Fibroblast of the conjunctiva (primary cell): ENCODE measurements at regions not wholly inside any gene's neighbourhood (a gene's known extent, or its start where the extent isn't known, plus 50 kb on each side); places are given as distances from the start of the nearest gene placed in this dataset.

Source experiments
- DNase-seq: peaks from one replicate; pipeline ENCODE4 v3.0.0-alpha.2; 2010; ENCODE audit warnings: low read depth

DNA sequence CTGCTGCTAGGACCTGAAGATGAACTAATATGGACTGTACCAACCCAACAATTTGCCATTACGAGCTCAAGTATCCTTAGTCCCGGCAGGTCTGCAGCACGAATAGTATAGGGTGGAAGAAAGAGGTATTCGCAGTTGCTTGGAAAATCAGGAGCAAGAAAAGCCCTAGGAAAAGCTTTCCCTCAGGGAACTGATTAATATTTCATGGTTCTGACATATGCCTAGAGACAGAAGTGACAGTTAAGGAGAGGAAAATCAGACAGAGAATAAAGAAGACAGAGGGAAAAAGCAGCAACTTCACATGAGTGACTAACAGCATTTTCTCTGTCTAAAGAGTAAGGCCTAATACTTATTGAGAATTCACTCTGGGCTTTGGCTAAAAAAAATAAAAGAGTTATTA, 602.9 kb upstream of the ATP2B1 start:
- DNase-seq = no peak

DNA sequence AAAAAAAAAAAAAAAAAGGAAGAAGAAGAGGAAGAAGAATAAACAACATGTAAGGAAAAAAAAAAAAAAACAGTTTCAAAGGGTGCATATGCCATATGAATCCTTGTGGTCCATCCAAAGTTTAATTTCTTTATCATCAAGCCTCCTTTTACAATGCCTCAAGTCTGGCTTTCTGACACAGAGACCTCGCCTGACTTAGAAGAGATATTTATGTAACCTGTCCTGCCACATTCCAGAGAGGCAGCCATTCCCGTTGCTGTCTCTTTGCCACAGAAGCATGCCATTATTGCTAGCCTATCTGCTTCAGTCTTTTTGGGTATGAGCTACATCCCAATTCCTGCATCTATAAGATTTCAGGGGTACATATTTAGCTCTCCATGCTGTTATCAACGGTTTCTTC, 596.7 kb upstream of the ATP2B1 start:
- no peak for DNase-seq

DNA sequence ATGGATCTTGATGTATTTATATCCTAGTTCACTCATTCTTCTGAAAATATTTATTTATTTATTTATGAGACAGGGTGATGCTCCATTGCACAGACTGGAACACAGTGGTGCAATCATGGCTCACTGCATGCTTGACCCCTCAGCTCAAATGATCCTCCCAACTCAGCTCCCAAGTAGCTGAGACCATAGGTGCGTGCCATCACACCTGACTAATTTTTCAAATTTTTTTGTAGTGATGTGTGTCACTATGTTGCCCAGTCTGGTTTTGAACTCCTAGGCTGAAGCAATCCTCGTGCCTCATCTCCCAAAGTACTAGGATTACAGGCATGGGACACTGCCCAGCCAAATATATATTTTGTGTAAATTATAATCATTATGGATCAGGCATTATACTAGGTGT, 595.6 kb upstream of the ATP2B1 start:
- no peak for DNase-seq

DNA sequence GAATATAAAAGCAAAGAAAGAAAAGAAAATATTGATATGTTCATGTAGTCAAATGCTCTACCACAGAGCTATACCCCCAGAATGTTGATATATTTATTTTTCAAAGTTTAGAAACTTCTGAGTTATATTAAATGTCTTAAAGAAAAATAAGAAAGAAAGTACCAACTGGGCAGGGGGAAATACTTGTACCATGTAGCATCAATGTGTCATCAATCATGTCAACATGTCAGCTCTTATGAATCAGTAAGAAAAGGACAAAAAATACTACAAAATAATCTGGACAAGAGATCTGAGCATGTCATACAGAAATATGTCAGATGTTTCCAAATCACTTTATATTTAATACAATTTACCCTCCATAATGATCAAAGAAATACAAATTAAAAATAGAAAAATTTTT, 595.1 kb upstream of the ATP2B1 start:
- DNase-seq = no peak

DNA sequence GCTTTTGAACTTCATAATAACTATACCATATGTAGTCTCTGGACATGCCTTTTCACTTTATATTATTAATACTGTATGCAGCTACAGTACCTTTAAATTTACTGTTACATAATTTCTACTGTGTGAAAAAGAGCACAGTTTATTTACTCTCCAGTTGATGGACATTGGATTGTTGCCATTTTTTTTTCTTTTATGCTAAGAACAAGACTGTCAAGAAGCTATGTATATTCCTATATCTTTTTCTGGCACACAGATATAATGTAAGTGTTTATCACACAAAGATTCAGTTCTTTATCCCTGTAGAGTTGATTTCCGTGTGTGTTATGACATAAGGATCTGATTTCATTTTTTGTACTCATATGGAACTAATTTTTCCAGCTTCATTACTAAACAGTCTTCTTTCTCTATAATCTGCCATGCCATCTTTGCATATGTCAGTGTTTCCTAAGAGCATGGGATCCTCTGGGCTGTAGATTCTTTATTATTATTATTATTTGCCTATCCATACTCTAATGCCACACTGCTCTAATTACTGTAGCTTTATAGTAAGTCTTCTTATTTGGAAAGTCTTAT, 593.0 kb upstream of the ATP2B1 start:
- DNase-seq = no peak

DNA sequence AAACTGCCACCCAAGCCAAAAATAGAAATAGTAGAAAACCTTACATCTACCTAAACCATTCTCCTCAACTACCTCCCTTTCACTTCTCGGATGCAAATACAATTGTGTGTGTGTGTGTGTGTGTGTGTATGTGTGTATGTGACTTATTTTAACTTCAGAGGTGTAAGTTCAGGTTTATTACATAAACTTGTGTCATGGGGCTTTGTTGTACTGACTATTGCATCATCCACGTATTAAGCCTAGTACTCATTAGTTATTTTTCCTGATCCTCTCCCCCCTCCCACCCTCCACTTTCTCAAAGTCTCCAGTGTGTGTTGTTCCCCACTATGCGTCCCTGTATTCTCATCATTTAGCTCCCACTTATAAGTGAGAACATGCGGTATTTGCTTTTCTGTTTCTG, 592.5 kb upstream of the ATP2B1 start:
- no peak for DNase-seq

DNA sequence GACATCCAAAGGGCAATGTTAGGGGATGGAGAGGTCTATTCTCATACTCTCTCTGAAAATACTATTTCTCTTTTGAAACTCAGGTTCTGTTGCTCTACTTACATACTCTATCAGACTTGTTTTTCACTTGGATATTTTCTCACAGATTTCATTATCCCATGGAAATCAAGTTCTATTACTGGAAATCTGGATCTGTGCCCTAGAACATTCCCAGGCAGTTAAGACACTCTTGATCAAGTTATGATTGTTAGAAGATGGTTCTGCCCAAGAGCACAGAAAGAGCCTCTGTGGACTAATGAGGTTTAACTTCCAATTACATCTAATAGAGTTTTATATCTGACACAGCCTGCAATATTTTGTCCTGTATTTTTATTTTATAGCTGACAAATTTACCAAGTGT, 591.0 kb upstream of the ATP2B1 start:
- DNase-seq = no peak

DNA sequence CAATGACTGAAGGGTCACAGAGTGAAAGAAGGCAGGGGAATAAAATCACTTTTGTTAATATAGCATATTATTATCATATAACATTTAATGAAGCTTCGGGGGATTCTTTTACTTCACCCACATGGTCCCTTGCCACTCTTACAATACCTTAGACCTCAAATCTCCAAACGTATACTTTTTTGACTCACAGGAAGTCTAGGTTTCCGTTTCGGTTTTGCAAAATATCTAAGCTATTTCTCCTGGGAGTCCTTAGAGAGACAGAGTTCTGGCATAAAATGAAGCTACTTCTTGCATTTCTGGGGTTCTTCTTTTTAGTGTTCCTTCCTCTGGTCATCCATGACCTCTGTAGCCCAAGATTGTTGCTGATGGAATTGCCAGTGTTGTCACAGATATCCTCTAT, 590.5 kb upstream of the ATP2B1 start:
- no peak for DNase-seq

DNA sequence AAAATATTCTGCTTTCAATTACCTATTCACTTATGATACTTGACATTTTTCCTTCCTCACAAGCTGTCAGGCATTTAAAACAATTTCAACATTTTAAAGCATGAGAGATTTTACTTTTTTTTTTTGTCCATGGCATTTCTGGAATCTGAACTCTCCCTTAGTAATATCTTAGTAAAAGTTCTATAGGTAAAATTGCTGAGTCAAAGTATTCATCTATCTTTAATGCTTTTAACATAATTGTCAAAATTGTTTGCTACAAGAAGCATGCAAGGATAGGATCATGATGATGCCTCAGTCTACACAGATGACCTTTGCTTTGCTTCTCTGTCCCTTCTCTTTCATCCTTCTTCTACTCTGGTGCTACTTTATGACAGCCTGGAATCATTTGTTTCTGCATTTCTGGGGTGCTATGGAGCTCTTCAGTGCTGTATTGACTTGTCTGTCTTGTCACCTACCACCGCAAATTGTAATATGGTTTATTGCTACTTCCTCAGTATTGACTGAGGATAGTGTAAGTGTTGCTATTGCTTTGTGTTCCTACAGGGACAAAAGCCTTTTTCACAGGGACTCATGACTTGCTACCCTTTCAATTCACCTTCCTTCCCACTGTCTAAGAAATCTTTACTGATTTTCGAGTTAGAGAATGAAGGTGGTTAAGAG, 589.8 kb upstream of the ATP2B1 start:
- no peak for DNase-seq

DNA sequence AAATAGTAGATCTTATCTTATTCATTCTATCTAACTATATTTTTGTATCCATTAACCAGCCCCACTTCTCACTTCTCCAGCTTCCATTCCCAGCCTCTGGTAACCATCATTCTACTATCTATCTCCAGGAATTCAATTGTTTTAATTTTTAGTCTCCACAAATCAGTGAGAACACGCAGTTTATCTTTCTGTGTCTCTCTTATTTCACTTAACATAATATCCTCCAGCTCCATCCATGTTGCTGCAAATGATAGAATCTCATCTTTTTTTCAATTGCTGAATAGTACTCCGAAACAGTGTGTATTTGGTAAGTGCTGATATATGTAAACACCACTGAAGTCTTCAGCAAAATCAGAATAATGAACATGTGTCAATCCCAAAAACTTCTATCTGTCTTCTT, 587.2 kb upstream of the ATP2B1 start:
- DNase-seq = no peak

DNA sequence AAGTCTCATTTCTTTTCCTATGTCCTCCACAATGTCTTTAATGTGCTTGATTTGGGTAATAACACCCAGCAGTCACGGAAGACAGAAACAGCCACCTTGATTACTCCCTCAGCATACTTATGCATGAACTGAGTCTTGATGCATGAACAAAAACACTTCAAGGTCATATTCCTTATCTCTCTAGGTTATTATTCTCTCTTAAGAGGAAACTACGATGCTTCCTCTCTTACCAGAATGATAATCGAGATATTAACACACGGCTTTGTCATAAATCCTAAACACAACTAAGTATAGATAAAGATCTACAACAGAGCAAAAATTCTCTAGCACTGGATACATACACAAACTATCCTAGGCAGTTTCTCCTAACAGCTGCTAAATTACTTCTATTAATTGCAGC, 583.5 kb upstream of the ATP2B1 start:
- no peak for DNase-seq

DNA sequence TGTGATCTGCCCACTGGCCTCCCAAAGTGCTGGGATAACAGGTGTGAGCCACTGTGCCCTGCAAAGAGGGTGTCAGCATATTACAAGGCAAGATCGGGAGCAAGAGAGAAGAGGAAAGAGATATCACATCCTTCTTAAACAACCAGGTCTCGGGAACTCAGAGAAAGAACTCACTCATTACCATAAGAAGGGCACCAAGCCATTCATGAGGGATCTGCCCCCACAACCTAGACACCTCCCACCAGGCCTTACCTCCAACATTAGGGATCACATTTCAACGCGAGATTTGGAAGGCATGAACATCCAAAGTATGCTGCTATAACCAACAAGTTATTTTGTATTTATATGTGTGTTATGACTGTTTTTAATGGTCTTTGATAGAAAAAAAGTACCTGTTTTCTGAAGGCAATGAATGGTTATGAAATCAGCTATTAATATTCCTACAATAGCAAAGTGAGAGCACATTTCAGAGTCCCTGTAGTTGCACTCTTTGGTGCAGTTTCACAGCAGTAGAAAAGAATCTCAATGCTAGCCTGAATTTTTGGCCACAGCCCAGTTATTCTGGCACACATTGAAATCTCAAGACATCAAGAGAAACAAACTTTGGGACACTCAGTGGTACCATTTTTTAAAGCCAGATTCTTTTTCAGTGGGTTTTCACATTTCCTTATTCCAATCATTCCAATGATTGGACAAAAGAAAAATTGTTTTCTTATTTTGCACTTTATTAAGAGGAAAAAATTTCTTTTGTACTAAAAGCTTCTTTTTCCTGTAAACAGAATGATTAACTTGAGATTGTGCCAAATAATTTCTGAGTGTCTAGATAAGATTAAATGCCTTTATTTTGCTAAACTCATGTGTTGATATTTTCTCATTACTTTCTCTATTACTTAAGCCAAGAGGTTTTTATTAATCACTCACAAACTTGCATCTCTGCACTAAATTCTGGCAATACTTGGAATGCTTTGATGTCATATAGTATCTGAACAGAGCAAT, 582.6 kb upstream of the ATP2B1 start:
- no peak for DNase-seq

DNA sequence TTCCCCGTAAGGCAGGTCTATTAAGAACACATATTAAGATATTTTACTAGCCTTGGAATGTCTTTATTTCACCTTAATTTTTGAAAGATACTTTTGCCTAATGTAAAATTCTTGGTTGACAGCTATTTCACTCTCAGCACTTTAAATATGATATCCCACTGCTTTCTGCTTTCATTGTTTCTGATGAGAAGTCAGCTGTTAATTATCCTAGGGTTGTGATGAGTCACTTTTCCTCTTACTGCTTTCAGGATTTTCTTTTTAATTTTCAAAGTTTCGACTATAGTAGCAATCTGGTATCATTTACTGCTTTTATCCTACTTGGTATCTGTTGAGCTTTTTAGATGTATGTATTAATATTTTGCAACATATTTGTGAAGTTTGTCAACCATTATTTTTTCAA, 578.9 kb upstream of the ATP2B1 start:
- DNase-seq = no peak

DNA sequence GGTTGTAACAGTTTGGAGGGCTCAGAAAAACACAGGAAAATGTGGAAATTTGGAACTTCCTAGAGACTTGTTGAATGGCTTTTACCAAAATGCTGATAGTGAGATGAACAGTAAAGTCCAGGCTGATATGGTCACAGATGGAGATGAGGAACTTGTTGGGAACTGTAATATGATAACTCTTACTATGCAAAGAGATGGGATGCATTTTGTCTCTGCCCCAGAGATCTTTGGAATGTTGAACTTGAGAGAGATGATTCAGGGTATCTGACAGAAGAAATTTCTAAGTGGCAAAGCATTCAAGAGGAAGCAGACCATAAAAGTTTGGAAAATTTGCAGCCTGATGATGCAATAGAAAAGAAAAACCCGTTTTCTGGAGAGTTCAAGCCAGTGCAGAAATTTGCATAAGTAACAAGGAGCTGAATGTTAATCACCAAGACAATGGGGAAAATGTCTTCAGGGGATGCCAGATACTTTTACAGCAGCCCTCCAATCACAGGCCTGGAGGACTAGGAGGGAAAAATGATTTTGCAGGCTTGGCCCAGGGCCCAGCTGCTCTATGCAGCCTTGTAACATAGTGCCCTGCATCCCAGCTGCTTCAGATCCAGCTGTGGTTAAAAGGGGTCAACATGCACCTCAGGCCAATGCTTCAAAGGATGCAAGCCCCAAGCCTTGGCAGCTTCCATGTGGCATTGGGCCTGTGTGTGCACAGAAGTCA, 572.7 kb upstream of the ATP2B1 start:
- DNase-seq = no peak

DNA sequence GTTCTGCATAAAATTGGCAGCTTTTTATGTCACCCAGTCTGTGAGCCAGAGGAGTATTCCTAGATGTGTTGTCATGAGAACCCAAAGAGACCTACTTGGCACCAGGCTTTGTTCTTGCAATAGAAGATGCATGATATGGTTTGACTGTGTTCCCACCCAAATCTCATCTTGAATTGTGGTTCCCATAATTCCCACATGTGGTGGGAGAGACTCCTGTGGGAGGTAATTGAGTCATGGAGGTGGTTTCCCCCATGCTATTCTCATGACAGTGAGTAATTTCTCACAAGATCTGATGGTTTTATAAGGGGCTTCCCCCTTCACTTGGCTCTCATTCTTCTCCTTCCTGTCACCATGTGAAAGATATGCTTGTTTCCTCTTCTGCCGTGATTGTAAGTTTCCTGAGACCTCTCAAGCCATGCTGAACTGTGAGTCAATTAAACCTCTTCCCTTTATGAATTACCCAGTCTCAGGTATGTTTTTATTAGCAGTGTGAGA, 572.0 kb upstream of the ATP2B1 start:
- DNase-seq = no peak

DNA sequence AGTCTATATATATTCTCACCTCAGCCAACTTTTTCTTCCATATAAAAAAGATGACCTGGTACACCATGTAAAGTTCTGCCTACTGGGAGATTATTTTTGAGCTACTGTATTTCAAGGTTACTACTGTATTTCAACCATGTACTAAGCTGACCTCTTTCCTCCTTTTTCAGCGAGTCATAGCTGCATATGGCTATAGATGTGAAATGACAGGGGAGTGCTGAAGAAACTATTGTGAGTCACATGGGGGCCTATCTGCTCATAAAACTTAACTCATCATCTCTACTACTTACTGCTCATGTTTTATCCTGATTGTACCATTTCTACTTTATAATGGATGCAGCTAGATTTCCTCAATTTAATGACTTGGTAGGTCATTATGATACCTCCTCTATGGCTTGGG, 571.4 kb upstream of the ATP2B1 start:
- DNase-seq = no peak

DNA sequence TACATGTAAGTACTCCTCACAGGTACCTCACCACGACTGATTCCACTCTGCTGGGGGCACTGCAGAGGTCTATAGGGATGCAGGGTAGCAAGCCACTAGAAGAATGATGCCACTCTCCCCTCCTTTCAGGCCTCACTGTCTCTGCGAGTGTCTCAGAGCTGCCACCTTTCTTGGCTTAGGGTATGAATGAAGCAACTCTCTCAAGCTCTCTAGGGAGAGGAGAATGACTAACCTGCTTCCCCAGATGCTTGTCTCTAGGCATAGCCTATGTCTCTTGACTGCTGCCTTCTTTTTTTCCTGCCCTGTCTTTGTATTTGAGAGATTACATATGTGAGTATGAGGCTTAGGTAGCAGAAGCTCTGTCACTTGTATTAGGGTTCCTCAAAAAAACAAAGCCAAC, 566.5 kb upstream of the ATP2B1 start:
- no peak for DNase-seq

DNA sequence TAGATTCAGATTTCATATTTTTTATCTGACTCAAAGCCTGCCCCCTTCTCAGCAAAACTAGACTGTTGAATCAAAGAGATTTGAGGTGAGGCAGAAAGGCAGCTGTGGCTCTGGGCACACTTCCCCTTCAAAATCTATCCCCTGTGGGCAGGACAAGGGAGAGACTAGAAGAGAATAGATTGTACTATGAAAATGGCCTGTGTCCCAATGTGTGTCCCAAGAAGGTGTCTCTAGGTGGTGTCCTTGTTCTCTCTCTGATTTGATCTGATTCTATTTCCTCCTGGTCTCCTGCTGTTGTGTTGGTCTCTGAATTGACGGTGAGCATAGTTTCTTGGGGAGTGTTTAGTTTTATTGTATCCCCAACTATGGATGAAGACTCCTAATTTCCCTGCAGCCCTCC, 565.8 kb upstream of the ATP2B1 start:
- no peak for DNase-seq

DNA sequence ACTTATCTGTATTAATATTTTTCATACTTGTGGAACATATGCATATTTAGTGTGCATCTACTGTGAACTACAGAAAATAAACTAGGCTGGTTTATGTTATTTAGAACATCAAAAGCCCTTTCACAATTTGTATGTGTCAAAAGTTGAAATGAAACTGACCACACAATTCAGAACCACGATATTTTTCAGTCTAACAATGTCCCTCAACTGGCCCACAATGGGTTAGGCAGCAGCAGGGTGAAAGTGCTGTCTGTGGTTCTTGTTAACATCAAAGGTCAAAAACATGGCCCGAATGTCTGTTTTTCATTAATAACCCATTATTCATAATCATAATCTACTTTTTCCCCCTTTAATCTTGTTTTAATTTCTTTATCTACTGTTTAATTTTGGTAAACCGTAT, 559.9 kb upstream of the ATP2B1 start:
- DNase-seq = no peak

DNA sequence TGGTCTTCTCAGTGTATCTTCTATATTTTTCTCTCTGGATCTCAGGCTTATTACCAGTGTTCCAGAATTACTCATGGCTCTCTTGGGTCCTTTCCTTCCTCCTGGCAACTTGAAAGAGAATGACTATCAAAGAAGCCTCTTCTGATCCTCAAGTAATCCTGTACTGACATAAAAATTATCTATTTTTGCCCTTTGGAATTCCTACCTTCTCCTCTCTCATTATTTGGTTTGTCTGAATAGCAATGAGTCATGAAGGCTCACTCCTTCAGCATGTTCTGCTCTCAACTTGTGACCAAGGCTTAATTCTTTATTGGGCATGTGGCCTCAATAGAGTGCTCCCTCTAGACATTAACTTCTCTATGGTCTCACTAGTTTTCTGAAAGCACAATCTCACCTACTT, 553.6 kb upstream of the ATP2B1 start:
- DNase-seq = no peak

DNA sequence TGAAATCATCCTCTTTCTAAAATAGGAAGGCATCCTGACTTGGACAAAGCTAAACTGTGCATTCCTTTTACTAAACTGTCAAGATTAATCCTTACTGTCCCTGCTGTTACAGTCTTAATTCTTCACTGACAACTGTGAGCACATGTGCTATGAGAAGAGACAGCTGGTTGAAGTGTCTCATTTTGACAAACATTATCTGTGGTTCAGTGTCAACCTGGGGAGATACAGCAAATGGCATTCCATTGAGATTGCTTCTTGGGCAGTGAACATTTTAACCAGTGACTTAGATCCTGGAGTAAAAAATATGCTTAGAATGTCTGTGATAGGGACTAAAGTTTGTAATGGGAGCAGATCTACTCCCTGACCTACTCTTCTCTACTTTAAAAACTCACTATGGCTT, 552.6 kb upstream of the ATP2B1 start:
- DNase-seq = no peak

DNA sequence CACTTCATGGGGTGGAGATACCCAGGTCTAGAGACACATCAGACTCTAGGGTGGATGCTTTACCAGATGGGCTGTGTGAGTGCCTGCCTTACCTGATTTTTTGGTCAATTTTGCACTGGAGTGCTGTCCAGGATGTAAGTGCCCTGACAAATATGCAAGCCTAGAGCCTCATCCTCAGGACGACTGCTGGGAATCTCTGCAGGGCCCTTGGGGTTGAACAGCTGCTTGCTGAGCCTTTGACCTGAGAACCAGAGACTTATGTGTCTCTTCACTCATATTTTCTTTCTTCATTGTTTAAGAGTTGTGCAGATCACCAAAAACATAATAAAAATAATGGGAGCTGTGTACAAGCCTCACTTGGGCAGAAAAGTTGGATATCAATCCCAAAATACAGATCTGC, 551.5 kb upstream of the ATP2B1 start:
- DNase-seq = no peak
